ENCODE measurements at regions not wholly inside any gene's neighbourhood (a gene's known extent, or its start where the extent isn't known, plus 50 kb on each side); places are given as distances from the start of the nearest gene placed in this dataset.

- no peak overlapping the region for H2BK20ac ChIP-seq (ENCODE audit: low read depth, low read length)
- no peak overlapping the region for H2AK9ac ChIP-seq (replicated peaks; ENCODE audit: low read depth, low read length, poor library complexity)
- H3K9me3 ChIP-seq (ENCODE audit: control insufficient read depth, insufficient read depth, low read length) = no peaks in the 10 kb centered on the region
- no peak overlapping the region for H3K4me2 ChIP-seq (ENCODE audit: low read depth, low read length)
- TF ChIP-seq MAFK (IDR thresholded peaks at IDR 0.05; ENCODE audit: low read depth, low read length) = no peak
- no peak for TF ChIP-seq FOS (IDR thresholded peaks at IDR 0.05; ENCODE audit: low read depth, low read length)
- TF ChIP-seq CHD1 (IDR thresholded peaks at IDR 0.05; ENCODE audit: low read depth, low read length) = no peak
- no peak for TF ChIP-seq ELK1 (IDR thresholded peaks at IDR 0.05; ENCODE audit: borderline replicate concordance, low read depth, low read length)
- no peak for TF ChIP-seq RFX5 (IDR thresholded peaks at IDR 0.05; ENCODE audit: low read depth, low read length)
- TF ChIP-seq POLR2A (IDR thresholded peaks at IDR 0.05; ENCODE audit: low read depth, low read length) = no peak
- no peak for TF ChIP-seq MXI1 (IDR thresholded peaks at IDR 0.05; ENCODE audit: borderline replicate concordance, low read depth, low read length)
- no peak for TF ChIP-seq RCOR1 (IDR thresholded peaks at IDR 0.05; ENCODE audit: insufficient replicate concordance, low read length)
- TF ChIP-seq CEBPB (IDR thresholded peaks at IDR 0.05; ENCODE audit: low read depth, low read length) = no peak
- no peak for TF ChIP-seq USF2 (IDR thresholded peaks at IDR 0.05; ENCODE audit: low read depth, low read length)
- no peak for TF ChIP-seq BHLHE40 (IDR thresholded peaks at IDR 0.05; ENCODE audit: low read depth, low read length)
- no peak for TF ChIP-seq NFE2L2 (IDR thresholded peaks at IDR 0.05; ENCODE audit: low read depth, low read length)
- no peak for TF ChIP-seq SMC3 (IDR thresholded peaks at IDR 0.05; ENCODE audit: low read depth, low read length)
- no peak for TF ChIP-seq CTCF (conservative IDR thresholded peaks at IDR 0.05; ENCODE audit: low read depth, low read length)
- TF ChIP-seq RAD21 (IDR thresholded peaks at IDR 0.05; ENCODE audit: low read length) = no peak
- TF ChIP-seq MAZ (IDR thresholded peaks at IDR 0.05; ENCODE audit: borderline replicate concordance, low read depth, low read length) = no peak
- H3K79me1 ChIP-seq (ENCODE audit: low read depth in 1 of 2, low read length in 2 of 2) = no peaks in the 10 kb centered on the region
- no peak overlapping the region for H3K56ac ChIP-seq (ENCODE audit: extremely low read depth, insufficient read depth, low read length)
- H4K20me1 ChIP-seq (ENCODE audit: insufficient read depth, low read length) = no peaks in the 10 kb centered on the region
- H3K4me3 ChIP-seq (ENCODE audit: insufficient read depth, low read depth, low read length) = no peak overlapping the region
- POLR2A ChIA-PET (ENCODE audit: unreplicated experiment) = no interaction called here
- H4K8ac ChIP-seq (ENCODE audit: low read depth in 2 of 2, low read length in 2 of 2) = no peak overlapping the region
- no peak overlapping the region for H2BK120ac ChIP-seq (ENCODE audit: low read depth, low read length)
- no peak overlapping the region for H3K27ac ChIP-seq (ENCODE audit: insufficient read depth, low read length)
- in situ Hi-C loops (cut with MboI; ENCODE audit: low sequenced_read_pairs) = no loop called here
- H2AK5ac ChIP-seq (ENCODE audit: low read depth, low read length) = no peak overlapping the region
- intact Hi-C loops (cut with micrococcal nuclease) = loop anchor here (5.0 to 10.0 kb wide), 2 partner anchors 149 to 1106 kb away; no protein-coding TSS in a partner anchor
- no peak overlapping the region for H4K91ac ChIP-seq (ENCODE audit: insufficient read depth, low read depth, low read length)
- no peak overlapping the region for H3K9ac ChIP-seq (ENCODE audit: low read depth, low read length)
- H3K4ac ChIP-seq (ENCODE audit: low read depth, low read length) = no peak overlapping the region
- H3K27me3 ChIP-seq (ENCODE audit: control insufficient read depth, insufficient read depth, low read length) = no peaks in the 10 kb centered on the region; the same call in 1 of the 2 replicates
- no peak overlapping the region for H3K18ac ChIP-seq (ENCODE audit: low read depth, low read length)
- dilution Hi-C loops (cut with HindIII; ENCODE audit: low sequenced_read_pairs, unreplicated experiment) = no loop called here
- no peak overlapping the region for H2BK5ac ChIP-seq (ENCODE audit: low read depth, low read length, poor library complexity, severe bottlenecking)
- no peak for DNase-seq
- no peaks in the 10 kb centered on the region for H3K9me1 ChIP-seq (ENCODE audit: insufficient read depth, low read length)
- no peak overlapping the region for H4K5ac ChIP-seq (ENCODE audit: low read depth, low read length)
- ATAC-seq (ENCODE audit: low read depth) = no peak
- CTCF ChIA-PET = interaction anchor here (1.1 kb wide), 1 partner anchor 173 kb away, joined by 3 read pairs; no protein-coding TSS in a partner anchor
- H3K14ac ChIP-seq (replicated peaks; ENCODE audit: low read depth, low read length) = no peak overlapping the region
- no peak overlapping the region for H3K23ac ChIP-seq (ENCODE audit: low read depth, low read length)
- no peaks in the 10 kb centered on the region for H3K4me1 ChIP-seq (ENCODE audit: control insufficient read depth, insufficient read depth, low read length)
- H2BK15ac ChIP-seq (ENCODE audit: low read depth, low read length) = no peak overlapping the region
- H2AFZ ChIP-seq (replicated peaks; ENCODE audit: low read length, poor library complexity) = no peak overlapping the region
- no TSS peak for BruUV-seq (replicated peaks)
- no peaks in the 10 kb centered on the region for H3K36me3 ChIP-seq (ENCODE audit: control insufficient read depth, insufficient read depth, low read length)
- WGBS, 2 experiments (ENCODE audit: extremely low coverage in 2 of 2, insufficient read length in 1 of 2) = no CpG with 5 or more reads among the region's 2 CpGs
Measured at GRCh38 chr12:45121224-45121623, 70.3 kb upstream of the DBX2 start.
